Stimulated activated CD4-positive, alpha-beta T cell treated with anti-CD3 and anti-CD28 coated beads, Interleukin-2, amount 100 ng/mL, for 24 hours (primary cell): ENCODE measurements at regions not wholly inside any gene's neighbourhood (a gene's known extent, or its start where the extent isn't known, plus 50 kb on each side); places are given as distances from the start of the nearest gene placed in this dataset.

Source experiments
- DNase-seq, 2 donors: peaks; one replicate each; pipeline ENCODE4 v3.0.0-alpha.2; 2020

DNA sequence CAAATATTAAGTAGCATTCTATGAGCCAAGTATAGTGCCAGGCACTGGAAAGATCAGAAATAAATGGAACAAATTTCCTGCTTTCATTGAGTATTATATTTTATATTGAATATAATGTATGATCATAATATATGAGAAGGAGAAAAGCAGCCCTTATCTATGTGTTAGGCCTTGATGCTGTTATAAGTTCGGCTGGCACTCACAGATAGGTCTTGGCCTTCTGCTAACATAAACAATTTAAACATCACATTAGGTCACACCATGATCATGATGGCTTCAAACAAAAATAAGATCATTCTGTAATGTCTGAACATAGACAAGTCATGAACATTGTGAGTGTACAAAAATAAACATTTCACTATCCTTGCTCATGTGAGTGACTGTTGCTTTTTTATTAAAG lies 584.0 kb upstream of the ZNF385D start:
- no peak for DNase-seq

DNA sequence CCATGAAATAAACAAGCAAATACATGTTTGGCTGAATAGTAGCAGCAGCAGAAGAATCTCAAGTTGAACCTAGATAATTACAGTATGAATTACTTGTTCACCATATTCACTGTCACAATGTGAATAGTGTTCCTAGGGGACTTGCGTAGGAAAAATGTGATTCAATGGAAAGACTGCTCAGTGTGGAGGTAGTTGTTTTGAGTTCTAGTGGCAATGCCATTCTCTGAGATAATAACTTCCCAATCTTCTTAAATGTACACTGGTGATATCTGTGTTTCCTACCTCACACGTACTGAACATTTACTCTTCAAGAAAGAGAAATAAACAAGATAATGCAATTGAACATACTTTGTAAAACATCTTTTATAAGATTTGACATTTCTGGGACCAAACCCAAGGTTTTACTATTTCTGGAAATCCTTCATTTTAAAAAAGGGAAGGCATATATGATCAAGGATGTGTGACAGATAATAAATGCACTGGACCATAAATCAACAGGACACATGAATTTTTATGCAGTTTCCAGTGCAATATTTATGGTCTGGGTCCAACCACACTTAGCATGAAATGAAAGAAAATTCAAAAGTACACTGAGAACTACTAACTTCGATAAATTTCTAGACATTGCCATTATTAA lies 598.3 kb upstream of the ZNF385D start:
- DNase-seq = no peak

- DNase-seq = no peak
Measured at GRCh38 chr3:22351806-22352205, 600.8 kb upstream of the ZNF385D start.

DNA sequence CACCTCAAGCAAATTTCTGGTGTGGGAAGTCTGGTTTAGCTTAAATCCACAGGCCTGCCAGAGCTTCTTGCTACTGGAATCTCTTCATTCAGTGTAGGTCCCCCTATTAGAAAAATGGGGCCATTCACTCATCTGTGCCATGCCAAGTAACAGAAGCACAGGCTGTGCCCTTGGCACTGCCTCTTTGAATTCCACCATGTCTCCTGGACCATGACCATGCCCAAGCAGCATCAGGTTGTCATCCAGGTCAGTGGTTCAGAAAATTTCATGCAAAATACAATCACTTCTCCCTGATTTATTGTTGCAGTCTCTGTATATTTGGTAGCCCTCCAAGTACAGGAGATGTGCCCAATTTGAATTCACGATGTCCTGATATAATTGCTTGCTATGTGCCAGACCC lies 602.1 kb upstream of the ZNF385D start:
- no peak for DNase-seq

- no peak for DNase-seq
Measured at GRCh38 chr3:22358334-22358733, 607.3 kb upstream of the ZNF385D start.

- no peak for DNase-seq
Measured at GRCh38 chr3:22360164-22360563, 609.2 kb upstream of the ZNF385D start.

GRCh38 chr3:22360970-22361369 lies 610.0 kb upstream of the ZNF385D start:
- no peak for DNase-seq

DNA sequence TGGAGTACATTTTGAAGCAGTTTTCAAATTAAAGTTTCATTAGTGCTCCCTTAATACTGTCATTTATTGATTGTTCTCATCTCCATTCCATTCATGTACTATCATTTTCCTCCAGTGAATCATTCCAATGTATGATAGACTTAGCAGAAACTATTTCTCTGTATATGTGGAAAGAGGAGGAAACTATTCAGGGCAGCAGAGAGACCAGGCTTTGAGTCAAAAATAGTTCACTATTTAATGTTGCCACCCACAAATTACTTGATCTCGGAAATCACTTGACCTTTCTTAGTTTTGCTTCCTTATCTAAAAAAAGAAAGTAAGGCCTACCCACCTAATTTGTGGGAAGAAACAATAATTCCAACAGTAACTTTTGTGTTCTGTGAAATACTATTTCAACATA lies 610.5 kb upstream of the ZNF385D start:
- DNase-seq = no peak

- no peak for DNase-seq
Measured at GRCh38 chr3:22364851-22365250, 613.8 kb upstream of the ZNF385D start.

GRCh38 chr3:22366781-22367180 lies 615.8 kb upstream of the ZNF385D start:
- DNase-seq = no peak

GRCh38 chr3:22371036-22371435 lies 620.0 kb upstream of the ZNF385D start:
- no peak for DNase-seq

GRCh38 chr3:22371607-22372291 lies 620.7 kb upstream of the ZNF385D start:
- no peak for DNase-seq

GRCh38 chr3:22372292-22373062 lies 621.5 kb upstream of the ZNF385D start:
- DNase-seq = peak in 1 of 2 donors; percentile 1

- DNase-seq = no peak
Measured at GRCh38 chr3:22373182-22373581, 622.2 kb upstream of the ZNF385D start.

GRCh38 chr3:22373827-22374226 lies 622.8 kb upstream of the ZNF385D start:
- no peak for DNase-seq

DNA sequence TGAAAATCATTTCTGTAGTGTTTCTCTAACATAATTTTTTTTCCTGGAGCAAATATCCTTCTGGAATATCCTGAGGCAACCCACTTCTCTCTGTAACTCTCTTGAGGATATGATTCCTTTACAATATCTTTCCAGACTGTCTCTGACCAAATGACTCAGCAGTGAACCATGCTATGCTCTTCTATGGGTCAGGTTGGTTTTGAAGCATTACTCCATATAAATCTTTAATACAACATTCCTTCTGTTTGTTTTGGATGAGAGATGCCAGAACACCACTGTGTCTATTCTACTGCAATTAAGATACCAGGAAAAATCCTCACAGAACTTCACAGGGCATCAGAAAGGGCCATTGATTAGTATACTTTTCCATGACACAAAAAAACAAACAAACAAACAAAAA lies 626.4 kb upstream of the ZNF385D start:
- no peak for DNase-seq

DNA sequence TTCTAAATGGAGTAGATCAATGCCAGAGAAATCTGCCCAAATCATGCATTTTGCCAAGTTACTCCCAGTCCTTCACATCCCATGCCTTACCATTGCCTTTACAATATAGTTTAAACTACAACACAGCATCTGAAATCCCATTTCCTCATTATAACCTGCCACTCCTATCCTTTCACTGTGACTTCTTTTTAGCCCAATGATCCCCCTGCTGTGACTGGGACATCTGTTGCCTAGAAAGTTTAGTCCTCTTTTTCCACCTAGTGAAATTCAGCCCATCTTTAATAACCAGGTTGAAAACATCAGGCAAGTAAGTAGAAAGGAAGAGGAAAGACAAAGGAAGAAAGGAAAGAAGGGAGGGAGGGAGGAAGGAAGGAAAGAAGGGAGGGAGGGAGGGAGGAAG lies 627.9 kb upstream of the ZNF385D start:
- DNase-seq = no peak

GRCh38 chr3:22380253-22380652 lies 629.2 kb upstream of the ZNF385D start:
- no peak for DNase-seq

- peak; percentile 9 to 23 for DNase-seq
Measured at GRCh38 chr3:22381564-22381963, 630.6 kb upstream of the ZNF385D start.

DNA sequence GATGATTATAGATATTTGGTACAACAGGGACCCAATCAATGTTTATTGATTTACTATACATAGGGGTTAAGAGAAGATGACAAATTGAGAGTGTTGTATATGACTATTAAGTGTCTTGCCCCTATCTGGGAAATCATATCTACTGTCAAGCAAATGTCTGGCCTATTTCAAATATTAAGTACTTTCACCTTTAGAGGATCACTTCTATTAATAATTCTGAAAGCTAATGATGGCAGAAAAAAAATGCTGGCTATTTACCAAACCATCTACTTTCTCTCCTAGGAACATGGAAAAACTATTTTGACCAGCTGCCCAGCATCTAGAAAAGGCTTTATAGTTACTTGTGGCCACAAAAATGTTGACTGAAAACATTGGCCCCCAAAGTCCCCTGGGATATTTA lies 632.3 kb upstream of the ZNF385D start:
- DNase-seq = no peak

DNA sequence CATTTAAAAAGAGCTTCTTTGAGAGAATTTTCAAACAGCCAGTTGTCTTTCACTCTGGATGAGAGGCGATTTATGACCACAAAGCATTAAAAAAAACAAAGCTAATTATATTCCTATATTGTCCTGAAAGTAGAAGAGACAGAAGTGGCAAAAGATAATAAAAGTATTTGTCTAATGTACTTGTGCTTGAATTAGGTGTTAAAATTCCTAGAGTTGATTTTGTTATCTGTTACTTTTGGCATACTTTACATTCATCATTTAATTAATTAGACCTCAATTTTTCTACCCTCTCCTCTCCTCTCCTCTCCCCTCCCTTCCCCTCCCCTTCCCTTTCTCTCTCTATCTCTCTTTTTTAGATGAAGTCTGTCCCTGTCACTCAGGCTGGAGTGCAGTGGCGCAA lies 635.1 kb upstream of the ZNF385D start:
- no peak for DNase-seq

DNA sequence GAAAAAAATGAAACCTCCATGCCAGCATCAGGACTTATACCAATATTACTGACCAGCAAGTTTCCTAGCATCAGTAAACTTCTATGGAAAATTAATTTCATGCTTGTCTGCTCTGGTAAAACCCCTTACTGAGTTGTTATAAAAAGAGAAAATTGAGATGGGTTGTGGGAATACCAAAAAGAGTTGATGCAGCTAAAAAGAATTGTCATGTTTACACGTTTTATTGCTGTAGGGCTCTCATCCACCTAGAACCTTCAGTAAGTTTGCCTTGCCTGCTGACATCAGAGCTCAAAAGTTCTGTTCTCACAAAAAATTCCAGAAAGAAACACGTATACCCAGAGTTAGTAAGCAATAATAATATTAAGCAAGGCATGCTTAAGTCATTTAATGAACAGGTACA lies 641.3 kb upstream of the ZNF385D start:
- no peak for DNase-seq

GRCh38 chr3:22392859-22393258 lies 641.8 kb upstream of the ZNF385D start:
- no peak for DNase-seq

DNA sequence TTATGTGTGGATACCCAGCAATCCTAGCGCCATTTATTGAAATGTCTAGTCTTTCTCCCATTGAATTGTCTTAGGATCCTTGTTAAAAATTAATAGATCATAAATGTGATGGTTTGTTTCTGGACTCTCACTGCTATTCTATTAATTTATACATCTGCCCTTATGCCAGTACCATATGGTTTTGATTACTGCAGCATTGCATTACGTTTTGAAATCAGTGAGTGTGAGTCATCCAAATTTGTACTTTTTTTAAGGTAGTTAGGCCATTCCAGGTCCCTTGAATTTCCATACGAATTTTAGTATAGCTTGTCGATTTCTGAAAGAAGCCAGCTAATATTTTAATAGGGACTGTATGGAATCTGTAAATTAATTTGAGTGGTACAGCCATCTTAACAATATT lies 648.6 kb upstream of the ZNF385D start:
- no peak for DNase-seq
